Mesenchymal stem cell (in vitro differentiated cells and primary cell): ENCODE measurements at regions not wholly inside any gene's neighbourhood (a gene's known extent, or its start where the extent isn't known, plus 50 kb on each side); places are given as distances from the start of the nearest gene placed in this dataset.

Experiments
- DNase-seq: peaks from one replicate; pipeline ENCODE4 v3.0.0-alpha.2; 2013
- H2AFZ ChIP-seq: one replicate; pipeline ENCODE4 v1.6.1; 2013; ENCODE audit warnings: low read depth, mild to moderate bottlenecking, control low read depth, inconsistent platforms, low read length, moderate library complexity
- H2AK5ac ChIP-seq: 2 replicates; pipeline ENCODE4 v1.6.1; 2013; ENCODE audit warnings: low read length, moderate library complexity, mild to moderate bottlenecking, inconsistent platforms; ENCODE audit not compliant: severe bottlenecking
- H2BK120ac ChIP-seq: one replicate; pipeline ENCODE4 v1.6.1; 2013; ENCODE audit warnings: low read depth, mild to moderate bottlenecking, inconsistent platforms, low read length, moderate library complexity
- H2BK12ac ChIP-seq, 2 experiments: one replicate each; pipeline ENCODE4 v1.6.1; 2013; ENCODE audit warnings: inconsistent platforms in 2 of 2, low read length in 2 of 2, mild to moderate bottlenecking in 2 of 2, moderate library complexity in 2 of 2, control low read depth in 1 of 2
- H2BK15ac ChIP-seq: one replicate; pipeline ENCODE4 v1.6.1; 2013; ENCODE audit warnings: mild to moderate bottlenecking, low read depth, inconsistent platforms; ENCODE audit not compliant: poor library complexity, severe bottlenecking
- H2BK5ac ChIP-seq: 2 replicates; pipeline ENCODE4 v1.6.1; 2013; ENCODE audit warnings: low read depth, mild to moderate bottlenecking, low read length, control low read depth, inconsistent platforms; ENCODE audit not compliant: poor library complexity, severe bottlenecking
- H3K14ac ChIP-seq, 2 experiments: one replicate each; pipeline ENCODE4 v1.6.1; 2013; ENCODE audit warnings: inconsistent platforms in 2 of 2, low read length in 2 of 2, control low read depth in 1 of 2, mild to moderate bottlenecking in 1 of 2, moderate library complexity in 1 of 2
- H3K18ac ChIP-seq, 2 experiments: one replicate each; pipeline ENCODE4 v1.6.1; 2013; ENCODE audit warnings: inconsistent platforms in 2 of 2, low read length in 2 of 2, control low read depth in 1 of 2, low read depth in 1 of 2, mild to moderate bottlenecking in 1 of 2
- H3K23ac ChIP-seq, 2 experiments: one replicate each; pipeline ENCODE4 v1.6.1; 2013; ENCODE audit warnings: inconsistent platforms in 2 of 2, low read length in 2 of 2, mild to moderate bottlenecking in 2 of 2, moderate library complexity in 2 of 2, control low read depth in 1 of 2
- H3K27ac ChIP-seq: 2 replicates; pipeline ENCODE4 v1.5.1; 2013; ENCODE audit warnings: mild to moderate bottlenecking, moderate library complexity, low read length, control low read depth, inconsistent platforms; ENCODE audit not compliant: poor library complexity, severe bottlenecking
- H3K27me3 ChIP-seq, 2 experiments: 2 replicates each; pipeline versions ENCODE4 v1.6.1 to v1.7.0; 2013; ENCODE audit warnings: low read length in 2 of 2, mild to moderate bottlenecking in 2 of 2, moderate library complexity in 2 of 2, control low read depth in 1 of 2, inconsistent platforms in 1 of 2; ENCODE audit not compliant: control insufficient read depth in 1 of 2, insufficient read depth in 1 of 2
- H3K36me3 ChIP-seq, 2 experiments: 2 replicates each; pipeline versions ENCODE4 v1.6.1 to v1.7.0; 2013; ENCODE audit warnings: low read length in 2 of 2, control low read depth in 1 of 2, inconsistent platforms in 1 of 2, low read depth in 1 of 2, mild to moderate bottlenecking in 1 of 2; ENCODE audit not compliant: insufficient read depth in 2 of 2, control insufficient read depth in 1 of 2
- H3K4ac ChIP-seq, 2 experiments: one replicate each; pipeline ENCODE4 v1.6.1; 2013; ENCODE audit warnings: inconsistent platforms in 2 of 2, low read length in 2 of 2, mild to moderate bottlenecking in 2 of 2, moderate library complexity in 2 of 2, control low read depth in 1 of 2, low read depth in 1 of 2
- H3K4me1 ChIP-seq: 2 replicates; pipeline ENCODE4 v1.6.1; 2013; ENCODE audit warnings: low read depth, low read length, control low read depth; ENCODE audit not compliant: control insufficient read depth, insufficient read depth
- H3K4me2 ChIP-seq: 2 replicates; pipeline ENCODE4 v1.6.1; 2013; ENCODE audit warnings: low read length, mild to moderate bottlenecking, inconsistent platforms; ENCODE audit not compliant: poor library complexity, severe bottlenecking
- H3K4me3 ChIP-seq, 2 experiments: 2 replicates each; pipeline versions ENCODE4 v1.5.1 to v1.7.0; 2013; ENCODE audit warnings: low read length in 2 of 2, mild to moderate bottlenecking in 2 of 2, control low read depth in 1 of 2, low read depth in 1 of 2; ENCODE audit not compliant: insufficient read depth in 1 of 2
- H3K79me1 ChIP-seq: replicated peaks from 2 replicates; pipeline ENCODE4 v1.6.1; 2013; ENCODE audit warnings: mild to moderate bottlenecking, control low read depth, low read length, inconsistent platforms; ENCODE audit not compliant: poor library complexity, severe bottlenecking
- H3K9ac ChIP-seq: 2 replicates; pipeline ENCODE4 v1.7.0; 2013; ENCODE audit warnings: mild to moderate bottlenecking, low read length, moderate library complexity
- H3K9me3 ChIP-seq: 2 replicates; pipeline ENCODE4 v1.7.0; 2013; ENCODE audit warnings: mild to moderate bottlenecking, low read length; ENCODE audit not compliant: control insufficient read depth
- H4K8ac ChIP-seq: one replicate; pipeline ENCODE4 v1.6.1; 2013; ENCODE audit warnings: inconsistent platforms, mild to moderate bottlenecking, low read length, moderate library complexity
- H4K91ac ChIP-seq: one replicate; pipeline ENCODE4 v1.6.1; 2013; ENCODE audit warnings: mild to moderate bottlenecking, low read length, inconsistent platforms
- WGBS: methylation state at CpG from one replicate; pipeline ENCODE4 v1.1.7; 2013; ENCODE audit warnings: mixed read lengths; 5-methylcytosine and 5-hydroxymethylcytosine counted together

DNA sequence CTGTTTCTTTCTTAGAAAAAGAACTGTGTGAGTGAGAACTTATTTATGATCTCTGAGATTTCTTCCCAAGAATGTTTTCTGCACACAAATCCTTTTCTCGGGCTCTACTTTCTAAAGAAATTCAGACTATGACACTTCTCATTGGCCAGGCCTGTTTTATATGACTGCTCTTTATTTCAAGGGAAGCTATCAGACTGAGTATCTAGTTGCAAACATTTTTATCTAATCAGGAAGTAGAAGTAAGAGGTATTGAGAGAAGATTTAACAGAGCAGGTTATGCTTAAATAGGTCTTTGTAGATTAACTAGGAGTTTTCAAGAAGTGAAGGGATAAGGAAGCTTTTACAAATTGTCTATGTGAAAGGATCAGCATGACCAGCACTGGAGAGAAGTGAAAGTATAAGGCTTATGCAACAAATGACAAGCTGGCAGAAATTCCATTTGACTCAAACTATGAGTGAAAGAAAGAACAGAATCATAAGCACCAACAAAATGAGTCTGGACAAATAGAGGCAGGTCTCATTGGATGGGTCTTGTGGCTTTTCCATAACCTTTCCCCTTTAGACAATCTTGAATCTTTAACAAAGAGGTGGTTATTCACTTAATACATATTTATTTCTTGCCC, 71.9 kb upstream of the CHL1 start:
- Histone ChIP-seq H3K27ac (no peak overlapping the region), H4K91ac (no peak overlapping the region), H3K79me1 (no peaks in the 10 kb centered on the region), H2BK5ac (no peak overlapping the region), H2BK12ac (no peak overlapping the region), H3K9ac (no peak overlapping the region), H2BK120ac (no peak overlapping the region), H3K4me1 (no peaks in the 10 kb centered on the region), H4K8ac (no peak overlapping the region), H3K23ac (no peak overlapping the region), H3K36me3 (no peaks in the 10 kb centered on the region), H3K4ac (no peak overlapping the region), H3K9me3 (no peaks in the 10 kb centered on the region), H3K4me3 (no peak overlapping the region), H3K4me2 (no peak overlapping the region), H3K18ac (no peak overlapping the region), H2AK5ac (no peak overlapping the region), H3K27me3 (no peaks in the 10 kb centered on the region), H2AFZ (no peak overlapping the region), H2BK15ac (no peak overlapping the region), H3K14ac (no peak overlapping the region)
- DNase-seq = no peak
- WGBS = no CpG with 5 or more reads among the region's 1 CpG

GRCh38 chr3:128515-129172, 67.9 kb upstream of the CHL1 start:
- no peak overlapping the region for H3K4me3 ChIP-seq
- H3K79me1 ChIP-seq = no peaks in the 10 kb centered on the region
- no peaks in the 10 kb centered on the region for H3K9me3 ChIP-seq
- no peak overlapping the region for H3K9ac ChIP-seq
- no peaks in the 10 kb centered on the region for H3K36me3 ChIP-seq
- no peaks in the 10 kb centered on the region for H3K4me1 ChIP-seq
- H2BK120ac ChIP-seq = no peak overlapping the region
- no peak overlapping the region for H4K8ac ChIP-seq
- H3K4me2 ChIP-seq = no peak overlapping the region
- 60% methylated on average over 2 of the region's 3 CpGs for WGBS
- H2BK12ac ChIP-seq = no peak overlapping the region
- no peak overlapping the region for H2BK5ac ChIP-seq
- no peak overlapping the region for H3K14ac ChIP-seq
- H3K4ac ChIP-seq = no peak overlapping the region
- no peak overlapping the region for H2AFZ ChIP-seq
- H2BK15ac ChIP-seq = no peak overlapping the region
- no peak overlapping the region for H3K27ac ChIP-seq
- no peak for DNase-seq
- H2AK5ac ChIP-seq = no peak overlapping the region
- no peaks in the 10 kb centered on the region for H3K27me3 ChIP-seq
- H3K18ac ChIP-seq = no peak overlapping the region
- H3K23ac ChIP-seq = no peak overlapping the region
- no peak overlapping the region for H4K91ac ChIP-seq

DNA sequence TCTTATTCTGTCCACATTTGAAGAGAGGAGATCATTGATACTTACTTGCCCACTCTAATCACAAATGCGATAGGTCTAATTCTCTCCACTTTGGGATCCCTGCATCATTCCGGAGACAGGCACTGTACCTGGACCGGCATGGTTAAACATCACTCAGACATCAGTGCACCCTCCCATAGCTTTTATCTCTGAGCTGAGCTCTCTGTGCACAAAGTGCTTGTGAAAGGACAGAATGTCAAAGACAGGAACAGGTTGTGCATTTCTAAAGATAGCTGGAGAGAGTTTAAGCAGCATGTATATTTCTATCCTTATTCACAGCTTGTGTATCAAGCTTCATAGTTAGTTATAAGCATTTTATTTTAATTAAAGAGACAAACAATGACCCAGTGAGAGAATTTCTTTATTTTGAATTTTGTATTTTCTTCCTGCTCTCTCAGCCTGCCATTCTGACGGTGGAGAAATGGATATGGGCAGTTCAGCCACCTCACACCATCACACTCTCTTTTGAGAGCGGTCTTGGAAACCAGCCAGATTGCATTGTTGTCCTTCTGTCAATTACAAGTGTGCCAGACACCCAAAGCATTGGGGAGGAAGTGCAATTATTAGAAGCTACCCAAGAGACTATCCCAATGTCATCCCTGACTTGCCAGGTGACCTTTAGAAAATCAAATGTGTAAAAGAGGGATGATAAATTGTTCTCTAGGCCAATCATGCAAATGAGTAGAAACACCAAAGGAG, 65.2 kb upstream of the CHL1 start:
- Histone ChIP-seq H4K91ac (no peak overlapping the region), H3K4me3 (no peak overlapping the region), H2BK120ac (no peak overlapping the region), H2AFZ (no peak overlapping the region), H2BK12ac (no peak overlapping the region), H3K4ac (no peak overlapping the region), H2AK5ac (no peak overlapping the region), H2BK15ac (no peak overlapping the region), H3K23ac (no peak overlapping the region), H3K27me3 (no peaks in the 10 kb centered on the region), H3K4me2 (no peak overlapping the region), H4K8ac (no peak overlapping the region), H3K9ac (no peak overlapping the region), H3K14ac (no peak overlapping the region), H3K27ac (no peak overlapping the region), H3K4me1 (no peaks in the 10 kb centered on the region), H3K79me1 (no peaks in the 10 kb centered on the region), H3K36me3 (no peaks in the 10 kb centered on the region), H2BK5ac (no peak overlapping the region), H3K9me3 (no peaks in the 10 kb centered on the region), H3K18ac (no peak overlapping the region)
- DNase-seq = no peak
- WGBS = 57% methylated on average over 4 of the region's 5 CpGs

DNA sequence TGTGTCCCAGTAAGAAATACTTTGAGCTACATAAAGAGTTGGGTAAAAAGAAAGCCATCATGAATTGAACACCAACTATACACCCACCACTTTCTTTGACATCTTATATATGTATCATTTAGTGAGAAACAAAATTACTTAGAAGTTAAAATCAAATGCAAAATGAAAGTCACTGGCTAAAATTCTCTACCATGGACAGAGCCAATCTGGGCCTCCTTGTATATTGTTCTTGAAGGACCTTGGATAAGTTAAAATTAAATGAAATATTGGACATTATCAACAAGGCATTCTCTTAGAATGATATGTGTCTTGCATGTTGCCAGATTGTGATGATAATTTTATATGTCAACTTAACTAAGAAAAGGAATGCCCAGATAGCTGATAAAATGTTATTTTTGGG, 64.2 kb upstream of the CHL1 start:
- H2BK120ac ChIP-seq = no peak overlapping the region
- H4K8ac ChIP-seq = no peak overlapping the region
- H2AFZ ChIP-seq = no peak overlapping the region
- H3K18ac ChIP-seq = no peak overlapping the region
- no peak overlapping the region for H3K14ac ChIP-seq
- no peak overlapping the region for H2BK5ac ChIP-seq
- no peak overlapping the region for H2BK15ac ChIP-seq
- H3K9ac ChIP-seq = no peak overlapping the region
- no peak for DNase-seq
- no peaks in the 10 kb centered on the region for H3K36me3 ChIP-seq
- no peaks in the 10 kb centered on the region for H3K27me3 ChIP-seq
- H4K91ac ChIP-seq = no peak overlapping the region
- H3K4me2 ChIP-seq = no peak overlapping the region
- no peaks in the 10 kb centered on the region for H3K79me1 ChIP-seq
- H3K9me3 ChIP-seq = no peaks in the 10 kb centered on the region
- H3K4me1 ChIP-seq = no peaks in the 10 kb centered on the region
- H3K27ac ChIP-seq = no peak overlapping the region
- no peak overlapping the region for H3K4ac ChIP-seq
- H3K4me3 ChIP-seq = no peak overlapping the region
- H2AK5ac ChIP-seq = no peak overlapping the region
- no peak overlapping the region for H2BK12ac ChIP-seq
- H3K23ac ChIP-seq = no peak overlapping the region
